NCI-H82 treated with DMSO at 0.1 percent for 48 hours (cell line): ENCODE measurements at regions not wholly inside any gene's neighbourhood (a gene's known extent, or its start where the extent isn't known, plus 50 kb on each side); places are given as distances from the start of the nearest gene placed in this dataset.
A peak's percentile ranks its signal among the peaks of the same experiment; 100 is the strongest.
"Not testable (repeated sequence)": the region's sequence is repeated elsewhere in the genome, so short reads cannot be mapped to it uniquely, and the experiment has no call there.

Experiments used
- DNase-seq: peaks from one replicate; lab custom pipeline; 2025; ENCODE audit not compliant: unreplicated experiment; lab: John Stamatoyannopoulos, UW

DNA sequence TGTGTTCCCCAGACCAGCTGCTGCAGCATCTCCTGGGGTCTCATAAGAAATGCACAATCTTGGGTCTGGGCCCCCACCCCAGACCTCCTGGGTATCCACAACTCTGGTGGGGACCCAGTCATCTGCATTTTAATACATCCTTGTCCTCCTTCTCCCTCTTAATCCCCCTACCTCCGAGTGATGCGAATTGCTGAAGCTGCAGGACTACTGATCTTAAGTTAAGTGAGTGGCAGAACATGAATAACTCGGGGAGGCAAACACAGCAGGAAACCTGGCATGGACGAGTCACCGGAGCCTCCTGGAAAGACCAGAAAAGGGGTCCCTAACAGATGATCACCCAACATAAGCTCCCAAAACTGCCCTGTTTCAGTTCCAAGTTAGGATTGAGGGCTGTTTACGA, 283.2 kb upstream of the MGAT5 start:
- no peak for DNase-seq

DNA sequence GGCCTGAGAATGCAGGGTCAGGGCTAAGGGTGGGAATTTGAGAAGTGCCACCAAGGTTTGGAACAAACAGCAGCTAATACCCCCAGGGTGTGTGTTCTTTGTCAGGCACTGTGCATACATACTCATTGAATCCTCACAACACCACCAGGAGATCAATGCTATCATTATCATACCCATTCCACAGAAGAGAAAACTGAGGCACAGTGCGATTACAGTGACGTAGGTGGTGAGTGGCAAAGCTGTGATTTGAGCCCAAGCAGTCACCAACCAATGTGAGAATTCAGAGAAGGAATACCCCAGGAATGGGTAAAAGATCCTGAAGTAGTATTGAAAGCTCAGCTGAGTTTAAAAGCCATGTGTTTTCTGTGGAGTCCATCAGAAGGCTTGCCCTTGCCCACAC, 281.6 kb upstream of the MGAT5 start:
- DNase-seq: no peak

DNA sequence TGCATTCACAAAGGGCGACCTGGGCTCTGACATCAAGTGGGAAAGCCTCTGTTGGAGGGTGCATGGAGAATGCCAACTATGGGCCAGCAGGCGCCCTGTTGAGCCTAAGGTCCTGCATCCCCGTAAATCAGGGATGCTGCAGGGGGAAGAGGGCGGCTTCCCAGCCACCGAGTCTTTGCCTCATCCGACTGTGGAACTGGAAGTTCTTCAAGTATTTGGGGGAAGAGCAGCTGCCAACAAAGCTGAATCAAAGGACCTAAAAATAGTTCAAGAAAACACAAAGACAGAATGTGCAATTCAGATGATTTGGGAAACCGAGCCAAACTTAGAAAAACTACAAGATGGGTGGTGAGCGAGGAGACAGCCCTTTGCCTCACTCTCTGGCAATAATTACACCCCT, 281.1 kb upstream of the MGAT5 start:
- no peak for DNase-seq

DNA sequence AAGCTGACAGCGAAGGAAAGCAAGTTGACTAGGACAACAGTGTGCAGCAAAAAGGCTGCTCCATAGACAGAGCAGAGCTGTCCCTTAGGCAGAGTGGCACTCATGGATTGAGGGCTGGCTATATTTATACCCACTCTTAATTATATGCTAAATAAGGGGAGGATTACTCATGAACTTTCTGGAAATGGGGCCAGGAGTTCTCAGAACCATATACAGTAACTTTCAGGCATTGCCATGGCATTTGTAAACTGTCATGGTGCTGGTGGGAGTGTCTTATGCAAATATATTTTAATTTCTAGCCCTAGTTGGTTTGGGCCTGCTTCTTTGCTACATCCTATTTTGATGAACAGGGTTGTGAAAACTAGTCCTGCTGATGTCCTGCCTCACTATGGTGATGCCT, 279.5 kb upstream of the MGAT5 start:
- no peak for DNase-seq

DNA sequence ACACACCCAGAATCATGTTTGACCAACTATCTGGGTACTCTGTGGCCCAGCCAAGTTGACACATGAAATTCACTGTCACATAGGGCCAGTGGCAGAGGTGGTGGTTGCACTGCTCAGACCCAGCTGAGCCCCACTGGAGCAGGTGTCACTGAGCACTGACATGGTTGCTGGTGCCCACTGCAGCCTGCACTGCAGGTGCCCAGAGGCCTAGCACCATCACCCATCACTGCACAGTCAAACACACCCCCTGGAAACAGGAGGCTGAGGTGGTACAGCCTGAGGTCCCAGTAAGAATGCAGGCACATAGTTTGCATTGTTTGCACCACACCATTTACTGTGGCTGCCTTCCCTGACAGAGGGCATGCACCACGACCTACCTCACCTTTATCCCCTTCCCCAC, 278.7 kb upstream of the MGAT5 start:
- DNase-seq: no peak

DNA sequence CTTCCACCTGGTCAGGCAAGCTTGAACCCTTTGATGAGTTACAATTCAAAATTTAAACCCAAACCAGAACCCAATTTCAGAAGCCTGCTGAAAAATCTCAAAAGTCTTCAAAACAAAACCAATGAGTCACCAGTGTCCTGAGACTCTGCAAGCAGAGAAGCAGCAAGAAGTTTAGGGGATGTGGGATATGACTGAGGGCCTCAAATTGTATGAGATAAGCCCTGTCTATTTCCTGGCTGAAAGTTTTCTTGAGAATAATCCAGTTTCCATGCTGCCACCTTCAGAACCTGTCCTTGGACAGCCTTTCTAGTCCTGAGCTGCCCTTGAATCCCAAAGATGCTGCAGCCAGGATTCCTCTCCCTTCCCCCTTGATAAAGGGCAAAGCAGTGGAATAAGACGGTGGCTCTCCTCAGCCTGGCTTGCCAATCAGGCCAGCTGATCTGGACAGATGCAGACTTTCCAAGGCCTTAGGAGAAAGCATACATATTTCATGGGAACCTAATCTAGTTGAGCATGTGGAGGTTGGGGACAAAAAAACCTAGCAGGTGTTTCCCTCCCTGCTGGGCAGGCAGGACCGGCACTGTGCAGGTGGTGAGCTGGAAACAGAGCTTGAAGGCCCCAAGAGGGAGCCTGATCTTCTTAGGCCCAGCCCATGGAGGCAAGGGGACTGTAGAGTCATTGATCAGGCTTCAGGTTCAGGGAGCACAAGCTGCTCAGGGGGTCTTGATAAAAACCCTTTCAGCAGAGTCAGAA, 278.0 kb upstream of the MGAT5 start:
- no peak for DNase-seq

DNA sequence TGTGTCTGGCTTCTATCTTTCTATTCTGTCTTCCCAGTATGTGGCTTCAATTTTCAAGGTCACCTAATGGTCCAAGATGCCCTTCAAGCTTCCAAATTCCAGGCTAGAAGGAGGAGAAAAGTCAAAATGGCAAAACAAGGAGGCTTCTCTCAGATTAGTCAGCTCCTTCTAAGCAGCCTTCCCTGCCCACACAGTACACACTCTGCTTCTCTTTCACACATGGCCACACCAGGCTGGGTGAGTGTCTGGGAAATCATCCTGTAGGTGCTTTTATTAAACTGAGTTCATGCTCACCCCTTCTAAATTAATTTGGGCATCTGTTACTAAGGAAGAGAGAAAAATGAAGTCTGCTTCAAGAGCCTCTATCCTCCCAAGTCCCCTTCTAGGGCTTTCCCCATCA, 277.2 kb upstream of the MGAT5 start:
- DNase-seq: no peak

DNA sequence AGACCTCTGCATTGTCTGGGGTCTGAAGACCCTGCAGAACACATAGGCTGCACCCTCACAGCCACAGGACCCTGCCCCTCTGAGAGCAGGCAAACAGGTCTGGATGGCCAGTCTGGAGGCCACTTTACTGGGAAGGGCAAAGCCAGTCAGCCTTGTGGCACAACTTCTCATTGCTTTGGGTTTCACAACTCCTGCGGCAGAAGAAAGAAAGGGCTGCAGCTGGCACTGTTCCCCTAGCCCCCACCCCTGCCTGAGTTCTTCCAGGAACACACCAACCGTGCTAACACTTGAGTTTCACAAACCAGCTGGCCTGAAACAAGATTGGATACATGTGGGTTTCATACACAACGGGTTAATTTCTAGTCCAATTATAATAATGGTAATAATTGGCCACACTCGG, 276.5 kb upstream of the MGAT5 start:
- DNase-seq: no peak

DNA sequence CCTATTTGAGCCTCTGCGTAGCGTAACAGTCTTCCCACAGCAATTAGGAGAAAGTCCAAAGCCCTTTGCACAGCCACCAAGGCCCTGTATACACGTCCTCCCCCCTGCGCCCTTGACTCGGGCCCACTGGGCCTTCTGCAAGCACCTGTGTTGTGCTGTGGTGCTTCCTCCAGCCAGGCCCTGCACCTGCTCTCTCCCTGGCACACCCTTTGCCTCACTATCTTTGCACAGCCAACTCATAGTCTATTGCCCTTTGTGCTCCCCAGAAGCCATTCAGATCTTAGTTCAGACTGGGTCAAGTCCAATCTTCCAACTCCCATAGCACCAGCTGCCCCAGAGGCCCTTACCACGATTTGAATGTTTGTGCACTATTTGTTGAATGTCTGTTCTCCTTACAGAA, 271.6 kb upstream of the MGAT5 start:
- no peak for DNase-seq

DNA sequence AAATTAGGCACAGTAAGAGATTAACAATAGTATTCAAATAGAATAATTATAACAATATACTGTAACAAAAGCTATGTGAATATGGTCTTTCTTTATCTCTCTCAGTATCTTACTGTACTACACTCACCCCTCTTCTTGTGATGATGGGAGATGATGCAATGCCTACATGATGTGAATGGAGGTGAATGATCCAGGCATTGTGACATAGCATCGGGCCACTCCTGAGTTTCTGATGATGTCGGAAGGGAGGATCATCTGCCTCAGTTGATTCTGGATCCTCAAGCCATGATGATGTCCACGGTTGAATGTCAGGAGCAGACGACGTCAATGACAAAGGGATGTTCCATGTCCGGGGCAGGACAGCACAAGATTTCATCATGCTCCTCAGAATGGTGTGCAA, 268.3 kb upstream of the MGAT5 start:
- no peak for DNase-seq

DNA sequence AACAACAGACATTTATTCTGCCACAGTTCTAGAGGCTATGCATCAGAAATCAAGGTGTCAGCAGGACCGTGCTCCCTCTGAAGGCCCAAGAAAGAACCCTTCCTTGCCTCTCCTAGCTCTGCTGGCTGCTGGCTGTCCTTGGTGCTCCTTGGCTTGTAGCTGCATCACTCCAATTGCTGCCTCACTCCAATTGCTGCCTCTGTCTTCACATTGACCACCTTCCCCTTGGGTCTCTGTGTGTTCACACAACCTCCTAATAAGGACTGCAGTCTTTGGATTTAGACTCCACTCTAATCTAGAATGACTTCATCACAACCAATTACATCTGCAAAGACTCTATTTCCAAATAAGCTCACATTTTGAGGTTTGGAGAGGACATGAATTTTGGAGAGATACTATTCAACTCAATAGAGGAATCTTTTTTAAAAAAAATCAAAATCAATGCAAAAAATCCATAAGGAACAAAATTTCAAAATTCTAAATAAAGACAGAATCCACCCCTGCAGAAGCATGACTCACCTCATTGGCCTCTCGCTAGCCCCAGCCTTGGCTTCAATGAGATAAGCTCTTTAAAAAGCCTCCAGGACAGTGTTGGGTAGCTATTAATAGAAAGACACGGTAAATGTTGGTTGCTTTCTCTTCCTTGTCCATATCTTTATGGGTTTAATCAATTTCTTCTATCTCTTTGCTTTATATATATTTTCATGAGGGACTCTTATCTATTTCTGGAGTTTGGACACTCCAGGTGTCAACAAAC, 267.6 kb upstream of the MGAT5 start:
- DNase-seq: no peak

DNA sequence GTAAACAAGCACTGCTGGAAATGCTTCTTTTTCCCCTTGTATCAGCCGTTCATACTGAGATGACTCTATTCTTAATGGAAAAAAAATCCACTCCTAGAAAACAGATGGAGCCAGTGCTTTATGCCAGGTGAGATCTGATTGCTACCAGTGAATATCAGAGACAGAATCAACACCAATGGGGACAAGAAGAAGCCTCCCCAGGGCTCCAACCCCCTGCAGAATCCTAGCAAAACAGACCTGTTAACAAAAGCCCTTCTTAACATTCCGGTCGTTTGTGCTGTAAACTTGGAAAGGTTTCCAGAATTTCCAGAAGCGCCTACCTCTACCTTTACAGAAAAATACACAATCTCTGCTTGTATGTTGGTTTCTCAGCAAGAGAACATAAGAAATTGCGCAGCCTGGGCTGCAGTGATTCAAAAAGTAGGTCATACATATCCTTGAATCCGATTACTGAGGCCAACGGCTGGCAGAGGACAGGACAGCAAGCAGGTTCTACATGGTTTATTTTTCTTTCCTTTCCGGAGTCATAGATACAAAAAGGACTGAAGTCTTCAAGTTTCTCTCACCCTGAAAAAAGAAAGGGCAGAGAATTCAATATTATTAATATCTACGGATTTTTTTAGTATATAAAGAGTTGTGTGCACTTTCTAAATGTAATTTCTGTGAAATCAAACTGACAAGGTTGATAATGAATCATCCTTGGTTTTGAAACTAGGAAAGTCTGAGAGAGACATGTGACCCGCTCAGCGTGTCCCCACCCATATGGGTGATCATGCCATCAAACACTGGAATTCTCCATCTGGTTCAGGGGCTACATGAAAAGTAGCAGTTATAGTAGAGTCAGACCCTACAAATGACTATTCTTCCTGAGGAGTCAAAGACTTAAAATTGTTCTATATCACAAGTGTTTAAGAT, 266.7 kb upstream of the MGAT5 start:
- DNase-seq: no peak

DNA sequence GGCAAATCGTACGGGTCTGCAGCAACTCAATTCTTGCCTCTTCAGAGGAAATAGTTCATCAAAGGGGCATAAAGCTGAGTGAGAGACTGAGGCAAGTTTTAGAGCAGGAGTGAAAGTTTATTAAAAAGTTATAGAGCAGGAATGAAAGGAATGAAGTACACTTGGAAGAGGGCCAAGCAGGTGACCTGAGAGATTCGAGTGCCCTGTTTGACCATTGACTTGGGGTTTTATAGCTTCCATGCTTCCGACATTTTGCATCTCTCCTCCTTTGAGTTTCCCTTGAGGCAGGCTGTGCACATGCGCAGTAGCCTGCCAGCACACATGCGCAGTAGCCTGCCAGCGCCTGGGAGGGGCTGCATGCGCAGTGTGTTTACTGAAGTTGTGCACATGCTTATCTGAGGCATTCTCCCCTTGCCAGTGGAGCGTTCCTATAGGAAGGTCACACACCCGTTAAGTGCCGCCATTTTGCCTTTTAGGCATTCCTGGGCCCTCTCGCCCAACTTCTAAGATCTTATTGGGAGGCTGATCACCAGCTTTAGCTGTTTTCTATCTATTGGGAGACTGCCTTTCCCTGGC, 265.5 kb upstream of the MGAT5 start:
- DNase-seq: no peak

DNA sequence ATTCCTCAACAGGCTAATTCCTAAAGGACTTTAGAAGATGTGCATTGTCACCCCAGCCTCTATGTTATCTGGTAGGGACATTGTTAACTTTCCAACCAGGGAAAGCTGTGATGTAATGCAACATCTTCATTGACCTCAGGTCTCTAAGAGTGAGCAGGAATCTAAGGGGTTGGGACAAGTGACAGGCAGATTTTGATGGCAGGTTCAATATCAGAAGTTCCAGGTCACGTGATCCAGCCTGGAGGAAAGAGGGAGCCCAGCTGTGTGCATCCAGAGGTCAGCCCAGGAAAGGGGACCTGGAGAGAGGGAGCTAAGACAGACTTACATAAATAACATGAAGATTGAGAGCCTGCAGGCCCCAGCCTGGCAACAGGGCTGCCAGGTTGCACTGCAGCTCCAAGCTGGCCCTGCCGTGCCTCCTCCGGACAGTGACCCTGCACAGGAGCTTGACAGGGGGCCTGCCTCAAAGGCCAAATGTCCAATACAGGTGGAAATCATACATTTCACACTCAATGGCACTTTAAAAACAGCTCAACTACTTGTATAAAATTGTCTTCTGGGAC, 262.2 kb upstream of the MGAT5 start:
- DNase-seq: no peak

DNA sequence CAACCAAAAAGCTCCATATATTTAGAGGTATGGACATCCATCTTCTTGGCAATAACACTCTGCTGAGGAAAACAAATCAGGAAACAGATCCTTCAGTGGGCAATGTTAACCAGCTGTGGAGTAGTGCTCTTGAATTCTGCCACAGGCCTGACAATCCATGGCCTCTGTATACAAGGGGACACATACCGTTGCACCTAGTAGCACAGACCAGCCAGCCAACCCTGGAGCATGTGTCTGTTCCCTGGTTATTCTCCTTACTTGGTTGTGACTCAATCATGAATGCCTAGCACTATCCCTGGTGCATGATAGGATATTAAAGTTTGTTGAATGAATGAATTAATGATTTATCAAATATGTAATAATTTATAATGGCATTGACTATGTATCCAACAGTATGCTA, 261.4 kb upstream of the MGAT5 start:
- no peak for DNase-seq

DNA sequence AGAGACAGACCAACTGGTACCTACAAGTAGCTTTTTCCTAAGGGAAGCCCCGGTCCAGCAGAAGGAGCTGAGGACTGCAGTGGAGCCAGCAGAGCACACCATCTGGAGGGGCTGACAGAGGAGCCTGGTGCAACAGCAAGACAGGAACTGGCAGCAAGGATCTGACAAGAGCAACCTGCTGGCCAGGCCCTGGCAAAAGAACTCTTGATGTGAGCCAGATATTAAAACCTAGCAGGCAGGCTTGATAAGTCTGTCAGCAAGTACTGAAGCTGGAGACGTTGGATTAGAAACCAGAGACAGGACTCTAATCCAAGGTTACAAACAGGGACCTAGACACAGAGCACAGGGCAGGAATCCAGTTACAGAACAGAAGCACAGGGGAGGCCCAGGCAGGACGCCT, 260.7 kb upstream of the MGAT5 start:
- peak; percentile 19 for DNase-seq

DNA sequence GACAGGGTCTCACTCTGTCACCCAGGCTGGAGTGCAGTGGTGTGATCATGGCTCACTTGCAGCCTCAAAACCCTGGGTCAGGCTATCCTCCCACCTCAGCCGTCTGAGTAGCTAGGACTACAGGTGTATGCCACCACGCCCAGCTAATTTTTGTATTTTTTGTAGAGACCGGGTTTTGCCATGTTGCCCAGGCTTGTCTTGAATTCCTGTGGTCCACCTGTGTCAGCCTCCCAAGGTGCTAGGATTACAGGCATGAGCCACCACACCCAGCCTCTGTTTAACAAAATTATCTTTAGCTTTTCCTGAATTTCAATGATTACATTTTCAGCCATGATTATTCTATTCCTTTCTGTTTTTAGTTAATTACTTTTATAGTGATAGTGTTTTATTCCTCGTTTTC, 255.1 kb upstream of the MGAT5 start:
- DNase-seq: not testable (repeated sequence)

DNA sequence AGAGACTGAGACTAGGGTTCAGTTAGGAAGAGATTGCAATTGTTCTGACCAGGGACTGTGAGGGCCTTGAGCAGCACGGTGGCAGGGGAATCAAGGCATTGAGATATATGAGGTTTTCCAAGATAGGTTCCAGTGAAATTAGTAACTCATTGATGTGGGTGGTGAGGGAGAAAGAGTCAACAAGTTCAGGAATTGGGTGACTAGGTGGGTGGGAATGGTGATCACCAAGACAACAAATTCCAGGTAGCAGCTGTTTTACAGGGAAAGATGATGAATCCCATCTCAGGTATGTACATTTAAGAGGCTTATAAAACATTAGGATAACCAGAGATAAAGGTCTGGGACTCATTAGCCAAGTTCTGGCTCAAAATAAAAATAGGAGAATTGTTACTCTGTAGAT, 251.5 kb upstream of the MGAT5 start:
- DNase-seq: no peak

DNA sequence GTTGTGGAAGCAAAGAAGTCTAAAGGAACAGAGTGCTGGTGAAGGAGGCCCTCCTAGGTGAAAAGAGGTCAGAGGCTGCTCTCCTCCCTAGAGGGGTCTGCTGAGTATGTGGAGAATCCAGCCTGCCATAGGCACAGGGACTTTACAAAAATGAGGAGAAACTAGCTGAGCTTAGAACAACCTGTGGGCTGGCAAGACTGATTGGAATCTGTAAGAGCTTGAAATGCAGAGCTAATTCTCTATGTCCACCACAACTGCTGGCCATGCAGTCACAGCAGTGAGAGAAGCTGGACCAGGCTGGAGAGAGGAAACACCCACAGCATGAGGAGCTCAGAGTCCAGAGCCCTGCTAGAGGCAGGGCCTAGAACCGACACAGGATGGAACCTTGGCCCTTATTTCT, 251.0 kb upstream of the MGAT5 start:
- no peak for DNase-seq

DNA sequence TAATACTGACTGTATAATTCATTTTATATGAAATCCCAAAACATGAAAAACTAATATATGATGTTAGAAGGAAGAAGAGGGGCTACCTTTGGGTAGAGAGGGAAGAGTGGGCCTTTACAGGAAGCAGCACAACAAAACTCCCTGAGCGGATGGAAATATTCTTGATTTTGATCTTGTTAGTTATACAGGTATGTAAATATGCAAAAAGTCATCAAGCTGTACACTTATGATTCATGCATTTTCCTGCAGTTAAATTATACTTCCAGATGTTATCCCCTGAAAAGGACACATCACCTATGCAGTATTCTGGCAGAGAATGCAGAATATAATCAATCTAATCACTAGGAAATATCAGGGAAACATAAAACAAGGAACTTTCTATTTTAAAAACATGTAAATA, 249.4 kb upstream of the MGAT5 start:
- no peak for DNase-seq

DNA sequence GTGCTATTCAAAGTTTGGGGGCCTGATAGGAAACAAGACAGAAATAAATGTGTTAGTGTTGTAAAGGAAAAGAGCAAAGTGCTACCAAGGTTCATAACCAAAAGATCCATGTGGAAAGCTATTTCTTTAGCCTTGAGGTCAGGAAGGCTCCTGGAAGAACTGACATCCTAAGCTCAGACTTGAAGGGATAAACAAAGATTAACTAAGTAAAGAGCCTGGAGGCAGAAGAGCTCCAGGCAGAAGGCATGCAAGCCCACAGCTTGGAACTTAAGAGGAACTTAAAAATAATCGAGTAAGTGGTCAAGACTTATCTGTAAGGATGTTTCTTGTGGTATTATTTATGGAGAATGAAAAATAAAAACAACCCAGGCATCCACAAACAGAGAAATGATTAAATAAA, 245.0 kb upstream of the MGAT5 start:
- DNase-seq: peak; percentile 21
